ENCODE measurements at regions not wholly inside any gene's neighbourhood (a gene's known extent, or its start where the extent isn't known, plus 50 kb on each side); places are given as distances from the start of the nearest gene placed in this dataset.

DNA sequence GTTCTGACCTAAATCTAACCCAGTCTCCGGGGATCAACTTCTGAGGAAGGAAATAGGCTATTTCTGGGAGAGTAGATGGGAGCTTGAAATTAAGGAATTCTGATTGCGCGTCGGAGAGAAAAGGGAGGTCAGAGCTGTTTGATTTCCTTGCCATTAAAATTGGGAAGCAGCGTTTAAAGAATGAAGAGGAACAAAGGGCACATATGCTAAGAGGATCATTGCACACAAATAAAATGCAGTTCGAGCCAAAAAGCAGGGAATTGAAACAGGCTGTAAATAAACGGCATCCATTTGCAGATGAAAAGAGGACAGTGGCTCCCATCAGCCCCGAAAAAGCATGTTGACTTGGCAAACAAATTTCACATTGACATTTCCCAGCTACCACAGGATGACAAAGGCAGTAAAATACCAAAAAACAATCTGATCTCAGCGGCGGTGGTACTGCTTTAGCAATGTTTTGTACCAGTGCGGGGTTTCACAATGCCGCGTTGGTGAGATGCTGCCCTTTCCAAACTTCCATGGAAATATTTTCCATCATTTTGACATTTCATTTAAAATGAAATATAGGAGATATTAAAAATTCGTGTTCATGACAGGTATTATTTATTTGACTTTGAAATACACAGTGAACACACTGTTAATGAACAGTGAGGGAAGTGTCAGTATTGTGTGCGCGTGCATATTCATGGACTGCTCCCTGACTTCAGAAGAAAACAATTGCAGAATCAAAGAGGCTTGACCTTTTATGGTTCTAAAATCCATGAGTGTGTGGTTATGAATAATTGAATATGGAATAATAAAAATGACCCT lies 108.8 kb downstream of the SQOR start:
- intact Hi-C loops (cut with DNase I), result no loop called here
- no peak for DNase-seq

- intact Hi-C loops (cut with DNase I), result no loop called here
Observed at GRCh38 chr15:45744236-45744589, 109.4 kb downstream of the SQOR start.

GRCh38 chr15:45747426-45747825 lies 112.6 kb downstream of the SQOR start:
- intact Hi-C loops (cut with DNase I), result no loop called here

More at GRCh38 chr15:45744236-45744589, 109.4 kb downstream of the SQOR start:
- DNase-seq, result no peak

DNA sequence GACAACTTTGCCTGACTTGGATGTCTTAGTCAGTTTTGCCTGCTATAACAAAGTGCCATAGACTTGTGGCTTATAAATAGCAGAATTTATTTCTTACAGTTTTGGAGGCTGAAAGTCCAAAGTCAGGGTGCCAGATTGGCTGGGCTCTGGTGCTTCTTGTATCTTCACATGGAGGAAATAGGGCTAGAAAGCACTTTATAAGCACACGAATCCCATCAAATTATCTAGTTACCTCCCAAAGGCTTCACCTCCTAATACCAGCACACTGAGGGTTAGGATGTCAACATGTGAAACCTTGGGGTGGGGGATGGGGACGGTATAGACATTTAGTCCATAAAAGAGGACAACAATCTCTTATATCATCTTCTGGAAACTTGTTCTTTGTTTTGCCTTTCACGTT lies 116.8 kb downstream of the SQOR start:
- DNase-seq, result no peak
- intact Hi-C loops (cut with DNase I), result no loop called here

More at GRCh38 chr15:45747426-45747825, 112.6 kb downstream of the SQOR start:
- DNase-seq, result no peak

- DNase-seq, result no peak
- intact Hi-C loops (cut with DNase I), result no loop called here
Observed at GRCh38 chr15:45759936-45760335, 125.1 kb downstream of the SQOR start.

DNA sequence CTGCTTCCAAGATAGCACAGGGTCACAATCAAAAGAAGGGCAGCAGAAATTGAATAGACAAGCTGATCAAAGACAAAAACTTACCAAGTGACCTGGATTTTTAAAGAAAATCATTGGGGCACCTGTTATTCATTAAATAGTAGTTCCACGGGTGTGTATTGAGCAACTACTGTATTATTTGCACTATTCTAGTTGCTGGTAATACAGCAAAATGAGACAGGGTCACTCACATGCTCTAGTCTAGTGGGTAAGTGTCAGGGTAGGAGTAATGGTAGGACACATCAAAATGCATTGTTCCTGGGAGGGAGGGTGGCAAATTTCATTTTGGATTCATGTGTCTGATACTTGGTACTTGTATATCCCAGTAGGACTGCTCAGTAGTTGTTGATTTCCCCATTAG lies 127.9 kb downstream of the SQOR start:
- no peak for DNase-seq
- intact Hi-C loops (cut with DNase I), result no loop called here

DNA sequence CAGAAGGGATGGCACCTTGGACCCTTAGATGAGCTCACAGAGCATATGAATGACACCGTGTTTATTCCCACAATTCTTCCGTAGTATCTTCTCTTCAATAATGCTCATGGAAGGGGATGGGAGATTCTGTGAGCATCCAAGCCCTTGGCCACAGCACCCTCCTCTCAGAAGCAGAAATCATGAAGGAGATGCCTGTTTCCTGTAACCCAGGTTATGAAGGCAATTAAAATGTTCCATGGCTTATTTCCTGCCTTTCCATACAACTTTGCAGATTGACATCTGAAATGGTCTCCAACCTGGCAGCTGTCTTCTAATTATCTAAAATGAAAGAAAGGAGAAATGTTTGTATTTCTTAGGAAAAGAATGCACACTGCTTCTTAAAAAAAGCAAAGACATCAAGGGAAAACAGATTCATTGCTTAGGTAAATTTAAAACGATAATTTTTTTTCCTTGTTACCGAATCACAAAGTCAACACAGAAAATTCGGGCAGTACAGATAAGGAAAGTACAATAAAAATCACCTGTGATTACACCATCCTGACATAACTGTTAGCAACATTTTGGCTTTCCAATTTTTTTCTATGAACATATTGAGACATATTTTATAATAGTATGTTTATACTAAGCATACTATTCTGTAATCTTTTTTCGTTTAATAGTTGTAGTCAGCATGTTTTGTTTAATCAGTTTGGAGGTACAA lies 128.5 kb downstream of the SQOR start:
- intact Hi-C loops (cut with DNase I), result no loop called here

GRCh38 chr15:45773149-45773548 lies 138.3 kb downstream of the SQOR start:
- intact Hi-C loops (cut with DNase I), result no loop called here
- DNase-seq, result no peak

More for the DNA sequence above, 128.5 kb downstream of the SQOR start:
- DNase-seq, result no peak

DNA sequence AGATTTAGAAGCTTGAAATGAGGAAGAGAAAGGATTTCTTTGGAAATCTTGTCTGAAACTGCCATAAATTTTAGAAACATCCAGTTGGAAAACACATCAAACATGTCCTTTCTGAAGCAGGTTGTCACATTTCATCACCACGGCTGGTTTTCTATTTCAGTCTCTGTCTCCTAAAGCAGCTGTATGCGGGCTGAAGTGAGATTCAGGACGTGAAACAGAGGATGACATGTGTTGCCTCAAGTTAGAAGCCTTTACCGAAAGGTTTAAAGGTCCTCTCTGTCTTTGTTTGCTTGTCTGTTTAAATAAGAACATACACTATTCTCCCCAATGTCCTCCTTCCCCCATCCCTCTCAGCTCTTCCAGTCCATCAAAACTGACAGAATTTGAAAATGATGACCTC lies 141.9 kb downstream of the SQOR start:
- no peak for DNase-seq
- intact Hi-C loops (cut with DNase I), result no loop called here

- intact Hi-C loops (cut with DNase I), result no loop called here
- DNase-seq, result no peak
Observed at GRCh38 chr15:45777781-45778180, 143.0 kb downstream of the SQOR start.

DNA sequence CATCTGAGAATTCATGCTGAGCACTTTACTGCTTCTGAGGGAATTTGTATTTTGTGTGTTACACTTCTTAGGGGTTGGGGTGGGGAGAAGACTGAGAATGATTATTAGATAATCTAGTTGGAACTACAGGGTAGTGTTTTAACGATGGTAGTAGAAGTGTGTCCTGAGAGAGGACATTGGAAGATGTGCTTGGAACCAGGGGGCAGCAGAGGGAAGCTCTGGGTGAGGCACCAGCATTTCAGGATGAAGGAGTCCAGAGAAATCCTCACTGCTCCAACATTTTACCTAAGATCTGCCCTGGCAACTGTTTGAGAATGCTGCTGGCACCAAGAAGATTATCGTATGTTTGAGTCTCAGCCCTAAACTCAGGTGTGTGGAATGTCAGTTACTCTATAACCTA lies 145.5 kb downstream of the SQOR start:
- DNase-seq, result no peak
- intact Hi-C loops (cut with DNase I), result no loop called here

DNA sequence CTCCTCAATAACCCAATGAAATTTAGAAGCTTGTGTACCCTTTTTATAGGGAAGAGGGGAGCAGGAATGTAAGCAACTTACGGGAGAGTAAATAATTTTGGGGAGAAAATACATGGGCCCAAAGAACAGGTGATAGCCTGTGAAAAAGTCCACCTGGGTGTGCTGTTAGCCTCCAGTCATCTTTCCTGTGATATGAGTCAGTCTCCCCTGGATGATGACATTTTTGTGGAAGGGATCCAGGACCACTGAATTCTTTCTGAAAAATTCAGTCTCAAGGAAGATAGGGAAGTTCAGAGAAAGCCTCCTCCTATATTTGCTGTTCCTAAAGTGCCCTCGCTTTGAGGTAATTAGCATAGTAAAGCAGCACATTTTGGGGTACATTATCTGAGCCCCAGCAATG lies 149.8 kb downstream of the SQOR start:
- intact Hi-C loops (cut with DNase I), result no loop called here
- no peak for DNase-seq

DNA sequence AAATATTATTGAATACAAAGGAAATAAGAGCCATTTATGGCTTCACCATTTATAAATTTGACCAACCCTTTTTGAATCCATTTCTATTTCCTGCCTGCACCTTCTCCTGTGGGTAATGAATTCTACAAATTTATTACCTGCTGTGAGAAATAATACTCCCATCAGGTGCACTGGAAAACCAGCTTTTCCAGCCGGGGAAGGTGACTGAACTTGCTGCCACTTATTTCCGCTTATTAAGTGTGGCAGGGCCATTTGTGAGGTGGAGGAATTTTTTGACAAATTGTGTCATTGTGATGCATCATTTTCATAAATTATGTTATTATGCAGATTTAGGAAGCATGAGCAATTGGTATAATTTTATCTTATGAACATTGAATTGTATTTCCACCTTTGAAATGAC lies 151.1 kb downstream of the SQOR start:
- DNase-seq, result no peak
- intact Hi-C loops (cut with DNase I), result no loop called here

DNA sequence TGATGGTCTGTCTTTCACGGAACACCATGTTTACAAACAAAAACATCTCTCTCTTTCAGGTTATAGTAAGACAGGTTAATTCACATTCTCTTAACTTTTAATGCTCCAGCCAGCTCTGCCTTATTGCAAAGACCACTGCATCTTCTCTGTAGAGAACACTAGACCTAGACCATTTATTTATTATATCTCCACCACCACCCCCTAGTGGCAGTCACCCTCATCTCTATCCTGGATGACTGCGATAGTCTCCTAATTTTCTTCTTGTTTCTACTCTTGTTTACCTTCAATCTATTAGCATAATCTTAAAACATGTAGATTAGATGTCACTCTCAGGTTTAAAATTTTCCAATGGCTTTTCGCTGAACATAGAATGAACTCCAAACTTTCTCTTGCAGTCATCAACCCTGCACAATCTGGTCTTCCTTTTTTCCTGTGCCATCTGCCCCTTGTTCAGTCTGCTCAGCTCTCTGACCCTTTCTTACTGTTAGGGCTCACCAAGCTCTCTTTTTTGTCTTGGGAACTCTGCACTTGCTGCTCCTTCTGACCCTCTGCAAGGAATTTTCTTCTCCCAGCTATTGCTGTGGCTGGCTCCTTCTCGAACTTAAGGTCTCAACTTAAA lies 155.6 kb downstream of the SQOR start:
- intact Hi-C loops (cut with DNase I), result no loop called here
- DNase-seq, result peak in 16 of 42 donors; percentile 2 to 63 (median 18)

DNA sequence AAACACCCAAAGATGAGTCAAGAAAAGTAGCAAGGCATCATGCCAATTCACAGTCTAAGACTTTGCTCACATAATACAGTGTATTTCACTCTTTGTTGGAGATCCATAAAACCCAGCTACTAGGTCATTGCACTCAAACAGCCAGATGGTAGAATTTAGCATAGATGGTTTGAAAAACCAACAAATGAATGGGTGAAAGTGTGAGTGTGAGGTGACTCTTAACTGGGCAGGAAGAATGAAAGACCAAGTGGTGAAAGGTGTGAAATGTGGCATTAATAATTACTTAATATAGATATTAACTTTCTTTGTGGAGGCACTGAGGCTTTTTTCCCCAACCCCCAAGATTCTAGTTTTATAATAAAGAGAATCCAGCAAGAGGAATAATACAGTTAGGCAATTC lies 159.5 kb downstream of the SQOR start:
- intact Hi-C loops (cut with DNase I), result no loop called here
- no peak for DNase-seq

GRCh38 chr15:45794712-45795439 lies 160.0 kb downstream of the SQOR start:
- intact Hi-C loops (cut with DNase I), result no loop called here
- no peak for DNase-seq

DNA sequence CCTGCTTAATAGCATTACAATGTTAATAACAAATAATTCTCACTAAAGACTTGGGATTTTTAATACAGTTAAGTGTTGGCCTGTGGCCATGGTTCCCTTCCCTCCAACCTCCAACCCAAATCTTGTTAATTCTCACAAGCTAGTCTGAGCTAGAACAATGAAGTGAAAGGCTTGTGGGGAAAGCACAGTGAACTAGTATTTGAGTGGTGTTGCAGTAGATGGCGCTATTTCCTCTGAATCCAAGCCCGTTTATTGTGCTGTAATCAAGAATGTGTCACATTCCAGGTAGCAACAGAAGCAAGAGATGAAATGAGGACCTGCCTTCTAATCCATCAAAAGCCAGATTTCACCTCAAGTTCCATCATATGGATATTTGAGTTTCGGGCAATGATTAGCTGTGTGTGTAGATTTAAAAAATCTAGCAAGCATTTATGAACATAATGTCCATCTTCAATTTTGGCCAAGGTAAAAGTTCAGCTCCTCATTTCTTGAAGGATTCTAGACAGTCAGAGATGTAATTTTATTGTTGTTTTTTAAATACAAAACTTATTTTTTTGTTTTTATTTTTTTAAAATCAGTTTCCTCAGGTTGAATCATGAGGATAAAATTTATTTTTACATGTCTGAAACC lies 160.7 kb downstream of the SQOR start:
- intact Hi-C loops (cut with DNase I), result no loop called here
- peak in 26 of 42 donors; percentile 9 to 67 (median 28) for DNase-seq

DNA sequence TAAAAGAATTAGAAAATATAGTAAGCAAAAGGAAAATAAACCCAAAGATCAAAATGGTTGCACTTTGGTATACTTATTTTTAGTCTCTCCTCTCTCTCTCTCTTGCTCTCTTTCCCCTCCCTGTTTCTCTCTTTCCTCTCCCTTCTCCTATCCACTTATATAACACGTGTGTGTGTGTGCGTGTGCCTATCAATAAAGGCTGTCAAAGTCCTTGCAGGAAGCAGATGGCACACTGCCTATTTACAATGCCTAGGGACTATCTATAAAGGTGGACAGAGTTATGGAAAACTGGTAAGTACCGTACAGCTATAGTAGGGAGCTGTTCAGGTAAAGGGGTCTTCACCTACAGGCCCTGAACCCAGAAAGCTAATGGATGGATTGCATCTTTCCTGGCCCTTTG lies 161.6 kb downstream of the SQOR start:
- DNase-seq, result no peak
- intact Hi-C loops (cut with DNase I), result no loop called here

DNA sequence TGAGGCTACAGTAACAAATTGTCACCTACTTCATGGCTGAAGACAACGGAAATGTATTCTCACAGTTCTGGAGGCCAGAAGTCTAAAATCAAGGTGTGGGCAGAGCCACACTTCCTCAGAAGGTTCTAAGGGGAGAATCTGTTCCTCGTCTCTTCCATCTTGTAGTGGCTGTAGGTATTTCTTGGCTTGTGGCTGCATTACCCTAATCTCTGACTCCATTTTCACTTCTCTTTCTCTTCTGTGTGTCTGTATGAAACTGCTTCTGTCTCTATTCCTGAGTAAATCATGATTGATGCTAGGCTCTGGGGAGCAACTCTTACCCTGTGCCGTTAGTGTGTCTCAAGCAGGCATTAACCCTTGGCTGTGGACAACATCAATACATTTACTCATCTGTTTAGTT lies 164.7 kb downstream of the SQOR start:
- intact Hi-C loops (cut with DNase I), result no loop called here
- DNase-seq, result no peak
